H9 (cell line): ENCODE measurements at regions not wholly inside any gene's neighbourhood (a gene's known extent, or its start where the extent isn't known, plus 50 kb on each side); places are given as distances from the start of the nearest gene placed in this dataset.

Experiments used
- DNase-seq: peaks from one replicate; pipeline ENCODE4 v3.0.0-alpha.2; 2017
- H2AFZ ChIP-seq: one replicate; pipeline ENCODE4 v1.6.1; 2013; ENCODE audit warnings: mild to moderate bottlenecking, low read length, control low read depth, moderate library complexity
- H2AK5ac ChIP-seq: 2 replicates; pipeline ENCODE4 v1.6.1; 2013; ENCODE audit warnings: low read length, control low read depth, mixed read lengths; ENCODE audit not compliant: insufficient read length
- H2BK120ac ChIP-seq: one replicate; pipeline ENCODE4 v1.6.1; 2013; ENCODE audit warnings: low read depth, mild to moderate bottlenecking, low read length, control low read depth, inconsistent platforms; ENCODE audit not compliant: poor library complexity, severe bottlenecking
- H2BK12ac ChIP-seq: 2 replicates; pipeline ENCODE4 v1.6.1; 2013; ENCODE audit warnings: low read length, control low read depth, mixed read lengths, low read depth; ENCODE audit not compliant: insufficient read length
- H2BK15ac ChIP-seq: 2 replicates; pipeline ENCODE4 v1.6.1; 2013; ENCODE audit warnings: low read depth, low read length, control low read depth
- H2BK20ac ChIP-seq: one replicate; pipeline ENCODE4 v1.6.1; 2013; ENCODE audit warnings: low read depth, mild to moderate bottlenecking, low read length, control low read depth, inconsistent platforms; ENCODE audit not compliant: poor library complexity, severe bottlenecking
- H2BK5ac ChIP-seq: 2 replicates; pipeline ENCODE4 v1.6.1; 2013; ENCODE audit warnings: low read length, control low read depth, mixed read lengths; ENCODE audit not compliant: insufficient read length
- H3K14ac ChIP-seq: 2 replicates; pipeline ENCODE4 v1.6.1; 2013; ENCODE audit warnings: low read length, control low read depth; ENCODE audit not compliant: insufficient read depth
- H3K18ac ChIP-seq: 2 replicates; pipeline ENCODE4 v1.6.1; 2013; ENCODE audit warnings: low read depth, mild to moderate bottlenecking, mixed read lengths, low read length, control low read depth; ENCODE audit not compliant: insufficient read length
- H3K23ac ChIP-seq: 2 replicates; pipeline ENCODE4 v1.6.1; 2013; ENCODE audit warnings: low read length, control low read depth, mixed read lengths, low read depth; ENCODE audit not compliant: insufficient read length
- H3K23me2 ChIP-seq: 2 replicates; pipeline ENCODE4 v1.6.1; 2013; ENCODE audit warnings: low read depth, mild to moderate bottlenecking, mixed read lengths, low read length, control low read depth; ENCODE audit not compliant: insufficient read length, poor library complexity, severe bottlenecking
- H3K27ac ChIP-seq: 2 replicates; pipeline ENCODE4 v1.5.1; 2013; ENCODE audit warnings: low read length, control low read depth, mixed read lengths, low read depth; ENCODE audit not compliant: insufficient read length
- H3K27me3 ChIP-seq: 2 replicates; pipeline ENCODE4 v1.6.1; 2013; ENCODE audit warnings: low read length, control low read depth, inconsistent platforms; ENCODE audit not compliant: insufficient read depth
- H3K4ac ChIP-seq: 2 replicates; pipeline ENCODE4 v1.6.1; 2013; ENCODE audit warnings: low read depth, mild to moderate bottlenecking, control low read depth, inconsistent platforms, low read length, moderate library complexity
- H3K4me1 ChIP-seq: 2 replicates; pipeline ENCODE4 v1.6.1; 2013; ENCODE audit warnings: low read length, control low read depth, inconsistent platforms; ENCODE audit not compliant: insufficient read depth
- H3K4me2 ChIP-seq: 2 replicates; pipeline ENCODE4 v1.6.1; 2013; ENCODE audit warnings: low read length, control low read depth, mixed read lengths; ENCODE audit not compliant: insufficient read length, insufficient read depth
- H3K56ac ChIP-seq: 2 replicates; pipeline ENCODE4 v1.6.1; 2013; ENCODE audit warnings: low read depth, mild to moderate bottlenecking, mixed read lengths, low read length, control low read depth; ENCODE audit not compliant: insufficient read length
- H3K79me1 ChIP-seq: 2 replicates; pipeline ENCODE4 v1.6.1; 2013; ENCODE audit warnings: low read depth, mild to moderate bottlenecking, moderate library complexity, low read length, control low read depth, inconsistent platforms; ENCODE audit not compliant: insufficient read depth, poor library complexity, severe bottlenecking
- H3K79me2 ChIP-seq: 2 replicates; pipeline ENCODE4 v1.6.1; 2013; ENCODE audit warnings: low read length, control low read depth, inconsistent platforms; ENCODE audit not compliant: insufficient read depth
- H3K9ac ChIP-seq: 2 replicates; pipeline ENCODE4 v1.6.1; 2013; ENCODE audit warnings: low read length, control low read depth, mixed read lengths; ENCODE audit not compliant: insufficient read length; ENCODE audit errors: extremely low read depth
- H3K9me3 ChIP-seq: one replicate; pipeline ENCODE4 v1.6.1; 2013; ENCODE audit warnings: low read depth, low read length, inconsistent platforms; ENCODE audit not compliant: control insufficient read depth
- H3T11ph ChIP-seq: one replicate; pipeline ENCODE4 v1.6.1; 2013; ENCODE audit warnings: mild to moderate bottlenecking, low read length, control low read depth, inconsistent platforms
- H4K20me1 ChIP-seq: one replicate; pipeline ENCODE4 v1.6.1; 2013; ENCODE audit not compliant: control insufficient read depth, insufficient read length, insufficient read depth
- H4K5ac ChIP-seq: 2 replicates; pipeline ENCODE4 v1.6.1; 2013; ENCODE audit warnings: low read depth, mild to moderate bottlenecking, mixed read lengths, low read length, control low read depth; ENCODE audit not compliant: insufficient read length
- H4K8ac ChIP-seq: replicated peaks from 2 replicates; pipeline ENCODE4 v1.6.1; 2013; ENCODE audit warnings: low read length, control low read depth, mixed read lengths, low read depth; ENCODE audit not compliant: insufficient read length
- H4K91ac ChIP-seq: 2 replicates; pipeline ENCODE4 v1.6.1; 2013; ENCODE audit warnings: low read depth, mild to moderate bottlenecking, moderate library complexity, mixed read lengths, low read length, control low read depth; ENCODE audit not compliant: insufficient read length
- H3K27ac Mint-ChIP-seq, 3 experiments: 2 replicates in 2 of 3; 3 replicates in 1 of 3; pipeline ENCODE4 v1.8.0; 2020 to 2021; ENCODE audit warnings: mixed read lengths in 3 of 3, mild to moderate bottlenecking in 1 of 3, moderate library complexity in 1 of 3
- H3K27me3 Mint-ChIP-seq: 2 replicates; pipeline ENCODE4 v1.8.0; 2021; ENCODE audit warnings: low read depth, mild to moderate bottlenecking, moderate library complexity, mixed read lengths
- H3K36me3 Mint-ChIP-seq, 3 experiments: 2 replicates in 2 of 3; 3 replicates in 1 of 3; pipeline ENCODE4 v1.8.0; 2020 to 2021; ENCODE audit warnings: low read depth in 3 of 3, mixed read lengths in 3 of 3; ENCODE audit not compliant: insufficient read depth in 1 of 3
- H3K4me1 Mint-ChIP-seq, 2 experiments: 2 replicates each; pipeline ENCODE4 v1.8.0; 2020; ENCODE audit warnings: mixed read lengths in 2 of 2
- H3K4me3 Mint-ChIP-seq, 2 experiments: 2 replicates in 1 of 2; 3 replicates in 1 of 2; pipeline ENCODE4 v1.8.0; 2020 to 2021; ENCODE audit warnings: mild to moderate bottlenecking in 2 of 2, mixed read lengths in 2 of 2, moderate library complexity in 1 of 2
- H3K9me3 Mint-ChIP-seq, 2 experiments: 2 replicates in 1 of 2; 3 replicates in 1 of 2; pipeline ENCODE4 v1.8.0; 2020; ENCODE audit warnings: mild to moderate bottlenecking in 2 of 2, mixed read lengths in 2 of 2, moderate library complexity in 1 of 2
- CTCF ChIP-seq: fragments of 200-600 bp; sonication (generic); conservative IDR thresholded peaks from 3 replicates; pipeline ENCODE4 v1.8.0; 2021; ENCODE audit warnings: antibody characterized with exemption, mild to moderate bottlenecking
- WGBS: extraction: QIAGEN DNeasy Blood & Tissue Kit; methylation state at CpG from one replicate; pipeline ENCODE4 v1.1.7; 2013; ENCODE audit warnings: missing lambda C conversion rate, low lambda C conversion rate, mixed read lengths; ENCODE audit not compliant: insufficient read length; ENCODE audit errors: extremely low coverage; 5-methylcytosine and 5-hydroxymethylcytosine counted together

GRCh38 chr1:230589951-230590350, 52.3 kb upstream of the COG2 start:
- Histone ChIP-seq H4K5ac (no peak overlapping the region), H4K20me1 (no peaks in the 10 kb centered on the region), H2BK120ac (no peak overlapping the region)

More at GRCh38 chr1:230589951-230590350, 52.3 kb upstream of the COG2 start:
- Mint-ChIP-seq H3K9me3 (0 out of 5 replicates have a peak, but pooled peaks cover 0 to 2% of the 10 kb centered on the region in 2 experiments), H3K27me3 (no peaks in the 10 kb centered on the region), H3K4me3 (no peak overlapping the region), H3K4me1 (peaks cover 4 to 6% of the 10 kb centered on the region in 2 experiments; a peak in 1 of 4 replicates), H3K36me3 (peaks cover 0 to 7% (median 0%) of the 10 kb centered on the region in 3 experiments; a peak in 1 of 7 replicates), H3K27ac (no peak overlapping the region)
- Histone ChIP-seq H2BK12ac (no peak overlapping the region), H3K4me1 (no peaks in the 10 kb centered on the region), H2AFZ (no peak overlapping the region), H3K4ac (no peak overlapping the region), H3K27ac (no peak overlapping the region), H3K79me2 (no peaks in the 10 kb centered on the region), H3K9ac (no peak overlapping the region), H3K4me2 (no peak overlapping the region), H3T11ph (no peak overlapping the region), H3K18ac (no peak overlapping the region), H2BK5ac (no peak overlapping the region), H3K14ac (no peak overlapping the region), H4K8ac (no peak overlapping the region), H2AK5ac (no peak overlapping the region), H3K23me2 (no peaks in the 10 kb centered on the region), H3K23ac (no peak overlapping the region), H3K56ac (no peak overlapping the region), H2BK15ac (no peak overlapping the region), H3K79me1 (no peaks in the 10 kb centered on the region), H2BK20ac (no peak overlapping the region), H3K9me3 (no peaks in the 10 kb centered on the region), H4K91ac (no peak overlapping the region), H3K27me3 (no peaks in the 10 kb centered on the region)
- no peak for TF ChIP-seq CTCF
- no CpG with 5 or more reads among the region's 2 CpGs for WGBS
- DNase-seq: no peak
